Germinal center (tissue), 1 donor: ENCODE measurements at regions not wholly inside any gene's neighbourhood (a gene's known extent, or its start where the extent isn't known, plus 50 kb on each side); places are given as distances from the start of the nearest gene placed in this dataset.

Source experiments
- DNase-seq: peaks from one replicate; pipeline ENCODE4 v3.0.0; 2012; ENCODE audit warnings: mixed read lengths, low spot score

DNA sequence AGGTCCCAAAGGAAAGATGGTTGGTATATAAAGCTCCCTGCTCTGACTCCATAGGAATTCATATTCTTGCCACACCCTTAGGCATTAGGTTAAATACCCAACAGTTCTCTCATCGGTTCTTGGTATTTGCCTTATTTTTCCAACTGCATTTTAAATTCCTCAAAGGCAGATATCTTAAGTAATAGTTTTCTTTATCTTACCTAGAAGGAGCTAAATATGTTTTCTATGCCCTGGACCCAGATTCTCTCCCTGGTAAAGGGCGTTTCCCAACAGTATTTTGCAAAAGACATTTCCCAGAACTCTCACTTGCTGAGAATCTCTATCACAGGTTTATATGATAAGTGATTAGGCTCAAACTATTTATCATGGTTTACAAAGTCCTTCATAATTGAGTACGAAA is 158.6 kb upstream of the BDNF start:
- no peak for DNase-seq

DNA sequence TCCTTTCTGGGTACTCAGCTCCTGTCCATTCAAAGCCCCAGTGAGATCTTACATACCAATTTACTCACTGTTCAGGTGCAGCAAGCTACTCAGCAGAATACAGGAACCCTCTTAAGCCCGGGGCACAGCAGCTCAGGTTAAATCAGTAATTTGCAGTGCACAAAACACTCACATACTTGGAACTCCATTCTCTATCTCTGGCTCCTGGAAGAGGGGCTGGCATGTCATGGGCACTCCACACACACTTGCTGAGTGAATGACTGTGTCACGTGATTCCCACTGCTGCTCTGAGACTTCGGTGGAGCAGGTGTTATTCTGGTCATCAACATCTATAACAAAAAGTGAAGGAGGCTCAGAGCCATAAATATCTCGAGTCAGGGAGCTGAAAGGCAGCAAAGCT is 157.3 kb upstream of the BDNF start:
- DNase-seq: no peak

DNA sequence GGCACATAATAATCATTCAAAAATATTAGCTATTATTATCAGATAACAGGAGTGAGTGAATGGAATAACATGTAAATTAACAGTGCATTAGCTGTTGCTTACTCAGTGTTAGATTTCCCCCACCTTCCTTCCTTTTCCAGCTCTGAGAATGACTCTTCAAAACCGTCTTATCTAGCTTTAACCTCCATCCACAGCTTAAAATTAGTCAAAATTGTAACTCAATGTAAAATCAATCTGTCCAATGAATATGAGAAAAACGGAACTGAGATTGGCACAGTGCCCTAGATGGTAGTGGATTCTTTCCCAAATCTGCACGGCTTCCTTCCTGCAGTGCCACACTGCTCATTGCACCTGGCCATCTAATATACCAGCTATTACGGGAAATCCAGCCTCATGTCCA is 156.8 kb upstream of the BDNF start:
- DNase-seq: no peak

DNA sequence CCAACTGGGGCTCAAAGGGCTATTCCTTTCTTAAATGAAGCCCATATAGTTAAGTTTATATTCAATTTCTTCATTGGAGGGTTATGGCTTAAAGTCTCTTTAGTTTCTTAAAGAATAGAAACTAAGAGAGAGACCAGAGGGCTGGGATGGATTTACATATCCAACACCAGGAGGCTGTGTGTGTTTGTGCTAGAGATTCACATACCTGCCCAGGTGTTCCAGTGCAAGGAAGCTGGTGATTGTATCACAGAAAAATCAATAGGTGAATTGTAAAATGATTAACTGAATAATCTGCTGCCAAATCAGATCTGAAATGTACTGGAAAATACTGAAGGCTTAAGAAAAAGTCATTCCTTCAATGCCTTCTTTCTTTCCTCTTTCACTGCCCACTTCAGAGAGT is 148.2 kb upstream of the BDNF start:
- DNase-seq: no peak

DNA sequence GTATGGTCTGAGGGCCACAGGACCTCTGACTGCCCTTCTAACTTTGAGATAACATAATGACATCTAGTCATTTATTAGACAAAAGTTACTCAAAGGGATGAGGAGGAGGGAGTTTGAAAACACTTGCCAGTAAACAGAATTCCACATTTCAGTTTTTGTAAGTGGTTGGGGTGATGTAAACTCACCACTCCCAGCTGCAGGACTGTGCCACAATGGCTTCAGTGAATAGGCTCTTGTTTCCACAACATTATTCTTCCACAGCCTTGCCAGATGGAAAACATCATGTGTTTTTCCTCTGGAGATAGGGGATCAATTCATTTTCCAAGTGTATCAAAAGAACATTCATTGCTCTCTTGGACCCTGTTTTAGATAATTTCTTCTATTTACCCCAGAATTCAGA is 147.2 kb upstream of the BDNF start:
- DNase-seq: no peak

DNA sequence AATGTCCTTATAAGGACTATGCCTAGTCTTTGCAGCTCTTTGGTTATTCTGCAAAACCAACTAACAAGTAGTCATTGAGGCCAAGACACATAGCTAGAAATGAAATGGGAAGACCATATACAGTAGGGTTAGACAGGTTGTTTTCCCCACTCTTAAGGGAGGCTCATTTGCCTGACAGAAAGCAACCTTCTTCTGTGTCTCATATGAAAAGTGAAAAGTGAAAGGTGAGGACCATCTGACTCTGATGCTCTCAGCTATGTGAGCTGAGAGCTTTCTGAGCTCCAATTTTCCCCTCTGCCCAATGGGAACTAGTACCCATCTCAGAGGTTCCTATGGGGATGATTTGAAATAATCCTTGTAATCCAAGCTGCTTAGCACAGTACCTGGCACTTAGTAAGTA is 142.0 kb upstream of the BDNF start:
- DNase-seq: no peak

DNA sequence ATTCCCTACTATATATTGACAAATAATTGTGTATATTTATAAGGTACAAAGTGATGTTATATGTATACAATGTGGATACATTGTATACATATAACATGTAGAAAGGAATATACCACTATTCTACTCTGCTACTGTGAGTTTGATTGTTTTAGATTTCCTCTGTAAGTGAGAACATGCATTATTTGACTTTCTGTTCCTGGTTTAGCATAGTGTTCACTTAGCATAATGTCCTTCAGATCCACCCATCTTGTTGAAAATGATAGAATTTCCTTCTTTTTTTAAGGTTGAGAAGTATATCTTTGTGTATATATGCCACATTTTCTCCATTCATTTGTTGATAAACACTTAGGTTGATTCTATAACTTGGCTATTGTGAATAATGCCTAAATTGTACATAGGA is 140.8 kb upstream of the BDNF start:
- no peak for DNase-seq

DNA sequence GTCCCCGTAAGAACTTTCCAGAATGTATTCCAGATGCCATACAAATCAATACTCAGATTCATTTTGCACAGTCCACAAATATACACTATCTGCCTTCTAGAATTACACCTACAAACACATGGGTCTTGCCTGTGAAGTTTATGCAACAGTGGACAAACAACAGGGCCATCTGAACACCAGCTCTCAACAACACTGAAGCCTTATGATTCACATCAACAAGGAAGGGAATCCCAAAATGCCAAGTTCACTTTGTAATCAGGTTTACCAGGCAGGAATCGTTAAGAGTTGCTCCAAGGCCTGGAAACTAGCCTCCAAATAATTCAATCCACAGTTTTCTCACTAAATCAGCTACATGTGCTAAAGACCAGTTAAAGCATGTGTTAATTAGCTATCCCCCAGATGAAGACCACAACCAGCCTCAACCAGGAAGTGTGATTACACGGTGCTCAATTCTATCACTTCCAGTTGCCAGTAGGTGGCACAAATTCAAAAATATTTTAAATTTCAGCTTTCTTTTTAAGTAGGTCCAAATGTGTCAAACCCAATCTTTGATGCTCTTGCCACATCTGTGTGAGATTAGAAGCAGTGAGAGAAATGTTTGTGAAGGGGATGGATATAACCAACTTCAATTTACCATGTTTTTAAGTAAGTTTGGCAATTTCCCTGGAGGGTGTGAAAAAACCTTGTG is 139.1 kb upstream of the BDNF start:
- peak; percentile 3 for DNase-seq

DNA sequence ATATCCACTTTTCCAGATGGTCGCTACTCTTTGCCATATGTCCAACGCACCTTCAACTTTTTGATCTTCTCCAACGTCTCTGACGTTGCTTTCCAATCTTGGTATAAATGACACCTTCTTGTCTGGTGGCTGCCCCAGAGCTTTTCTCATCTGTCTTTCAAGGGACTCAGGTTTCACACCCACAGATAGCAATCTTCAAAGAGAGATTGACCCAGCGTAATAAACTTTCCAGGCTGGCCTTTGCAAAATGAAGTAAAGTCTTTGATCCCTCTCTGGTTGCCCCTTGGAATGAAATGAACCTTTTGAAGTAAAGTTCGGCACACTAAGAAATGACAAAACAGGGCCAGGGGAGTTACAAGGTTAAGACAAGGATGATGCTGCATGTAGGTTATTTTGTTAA is 138.4 kb upstream of the BDNF start:
- no peak for DNase-seq

DNA sequence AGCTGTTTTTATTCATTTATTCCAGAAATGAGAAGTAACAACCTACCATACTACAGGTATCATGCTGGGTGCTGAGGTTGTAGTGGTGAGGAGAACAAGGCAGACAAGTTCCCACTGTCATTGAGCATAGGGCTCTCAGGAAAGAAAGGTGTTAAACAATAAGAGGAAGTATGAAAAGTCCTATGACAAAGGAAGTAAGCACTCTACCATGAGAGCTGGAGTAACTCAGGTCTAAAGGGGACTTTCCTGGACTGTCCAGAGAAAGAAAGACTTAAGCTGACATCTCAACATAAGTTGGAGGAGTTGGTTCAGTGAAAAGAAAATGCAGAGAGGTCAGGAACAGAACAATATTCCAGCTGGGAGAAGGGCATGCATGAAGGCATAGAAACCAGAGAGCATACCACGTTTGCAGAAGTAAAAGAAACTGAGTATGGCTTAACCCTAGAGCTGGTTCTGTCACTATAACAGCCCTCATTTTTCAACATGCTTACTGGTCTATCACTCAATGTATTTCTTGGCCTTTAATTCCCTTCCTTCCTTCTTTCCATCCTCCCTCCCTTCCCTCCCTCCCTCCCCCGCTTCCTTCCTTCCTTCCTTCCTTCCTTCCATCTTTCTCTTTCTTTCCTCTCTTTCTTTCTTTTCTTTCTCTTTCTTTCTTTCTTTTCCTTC is 137.8 kb upstream of the BDNF start:
- no peak for DNase-seq

DNA sequence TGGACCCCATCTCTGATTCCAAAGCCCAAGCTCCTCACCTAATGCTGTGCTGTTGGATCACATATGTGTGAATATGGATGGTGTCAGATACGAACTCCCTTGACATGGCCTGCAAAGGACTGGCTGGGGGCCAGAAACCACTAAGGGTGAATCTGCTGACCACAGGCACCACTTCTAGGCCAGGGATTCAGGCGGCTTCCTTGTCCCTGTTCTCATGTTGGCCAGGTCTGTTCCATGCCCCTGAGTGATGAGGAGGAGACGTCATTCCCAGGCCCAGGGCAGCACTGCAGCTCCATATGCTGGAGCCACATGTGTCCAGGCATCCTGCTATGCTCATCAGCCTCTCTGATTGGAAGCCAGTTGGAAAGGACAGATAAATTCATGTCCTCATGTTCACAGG is 130.0 kb upstream of the BDNF start:
- DNase-seq: no peak

DNA sequence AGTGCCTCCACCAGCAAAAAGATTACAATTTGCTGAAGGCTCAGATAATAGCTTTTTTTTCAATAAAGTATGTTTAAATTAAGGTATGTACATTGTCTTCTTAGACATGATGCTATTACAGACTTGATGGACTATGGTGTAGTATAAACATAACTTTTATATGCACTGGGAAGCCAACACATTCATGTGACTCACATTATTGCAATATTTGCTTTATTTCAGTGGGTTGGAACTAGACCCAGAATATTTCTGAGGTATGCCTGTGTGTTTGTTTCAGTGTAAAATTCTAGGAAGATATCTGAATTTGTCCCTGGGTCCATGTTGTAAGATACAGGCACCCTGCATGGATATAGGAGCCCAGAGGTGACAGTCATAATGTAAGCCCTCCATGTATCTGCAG is 120.0 kb upstream of the BDNF start:
- no peak for DNase-seq

DNA sequence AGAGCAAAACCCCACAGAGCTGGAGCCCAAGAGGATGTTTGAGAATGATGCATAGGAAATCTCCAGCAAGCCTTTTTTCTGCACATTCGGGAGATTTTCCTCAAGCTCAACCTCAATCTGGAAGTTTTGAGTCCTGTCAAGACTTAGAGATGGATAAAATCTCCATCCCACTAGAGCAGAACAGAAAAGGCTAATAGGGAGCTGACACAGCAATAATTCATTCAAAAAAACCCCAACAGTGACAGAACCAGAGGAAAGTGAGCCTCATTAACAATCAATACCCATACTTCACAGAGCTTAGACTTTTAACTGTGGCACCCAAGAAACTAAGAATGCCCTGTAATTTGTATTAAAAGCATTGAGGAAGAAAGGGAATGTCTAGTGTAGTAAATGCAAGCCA is 115.9 kb upstream of the BDNF start:
- DNase-seq: no peak

DNA sequence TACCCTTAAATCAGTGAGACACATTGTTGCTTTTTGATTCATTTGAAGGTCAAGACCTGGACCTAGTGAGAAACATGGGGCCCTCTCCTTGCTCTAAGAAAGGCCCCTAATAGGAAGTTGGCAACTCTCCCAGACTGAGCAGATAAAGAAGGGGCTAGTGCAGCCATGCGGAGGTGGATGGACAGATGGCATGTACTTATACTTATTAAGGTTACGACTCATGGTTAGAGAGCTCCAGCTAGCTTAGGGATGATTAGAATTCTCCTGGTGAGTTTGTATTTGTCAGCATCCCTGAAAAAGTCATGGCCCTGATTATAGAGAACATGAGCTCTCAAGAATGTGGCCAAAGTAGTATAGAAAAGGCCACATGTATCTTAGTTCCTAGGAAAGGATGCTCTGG is 112.1 kb upstream of the BDNF start:
- DNase-seq: no peak

DNA sequence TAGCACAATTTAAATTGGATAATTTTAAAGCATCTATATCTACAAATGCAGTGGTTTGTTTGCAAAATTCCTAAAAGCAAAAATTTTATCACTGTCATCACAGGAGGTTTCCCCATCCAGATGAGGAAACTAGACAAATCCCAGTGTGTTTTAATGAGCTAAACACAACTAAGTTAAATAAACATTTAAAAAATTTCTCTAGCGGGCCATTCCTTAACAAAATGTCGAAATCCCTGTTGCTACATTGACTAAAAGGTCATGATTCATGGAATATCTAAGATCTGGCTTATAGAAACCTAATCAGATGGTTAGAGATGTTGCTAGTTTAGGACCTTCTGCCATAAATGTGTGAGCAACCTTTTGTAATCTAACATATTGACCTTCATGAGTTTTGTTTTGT is 107.3 kb upstream of the BDNF start:
- DNase-seq: no peak

DNA sequence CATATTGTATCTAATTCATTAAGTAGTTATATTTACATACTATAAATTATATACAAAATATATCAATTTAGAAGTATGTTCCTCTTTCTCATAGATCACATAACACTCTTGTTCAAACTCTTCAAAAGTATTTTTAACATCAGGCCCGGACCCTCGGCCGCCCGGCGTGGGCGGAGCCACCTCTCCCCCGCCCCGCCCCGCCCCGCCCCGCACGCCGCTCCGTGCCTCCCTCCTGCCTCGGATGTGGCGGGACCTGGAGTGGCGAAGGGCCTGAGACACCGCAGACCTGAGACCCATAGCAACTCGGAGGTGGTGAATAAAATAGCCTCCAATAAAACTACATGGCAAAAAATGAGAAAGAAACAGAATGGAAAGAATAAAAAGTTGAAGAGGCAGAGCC is 105.9 kb upstream of the BDNF start:
- no peak for DNase-seq

DNA sequence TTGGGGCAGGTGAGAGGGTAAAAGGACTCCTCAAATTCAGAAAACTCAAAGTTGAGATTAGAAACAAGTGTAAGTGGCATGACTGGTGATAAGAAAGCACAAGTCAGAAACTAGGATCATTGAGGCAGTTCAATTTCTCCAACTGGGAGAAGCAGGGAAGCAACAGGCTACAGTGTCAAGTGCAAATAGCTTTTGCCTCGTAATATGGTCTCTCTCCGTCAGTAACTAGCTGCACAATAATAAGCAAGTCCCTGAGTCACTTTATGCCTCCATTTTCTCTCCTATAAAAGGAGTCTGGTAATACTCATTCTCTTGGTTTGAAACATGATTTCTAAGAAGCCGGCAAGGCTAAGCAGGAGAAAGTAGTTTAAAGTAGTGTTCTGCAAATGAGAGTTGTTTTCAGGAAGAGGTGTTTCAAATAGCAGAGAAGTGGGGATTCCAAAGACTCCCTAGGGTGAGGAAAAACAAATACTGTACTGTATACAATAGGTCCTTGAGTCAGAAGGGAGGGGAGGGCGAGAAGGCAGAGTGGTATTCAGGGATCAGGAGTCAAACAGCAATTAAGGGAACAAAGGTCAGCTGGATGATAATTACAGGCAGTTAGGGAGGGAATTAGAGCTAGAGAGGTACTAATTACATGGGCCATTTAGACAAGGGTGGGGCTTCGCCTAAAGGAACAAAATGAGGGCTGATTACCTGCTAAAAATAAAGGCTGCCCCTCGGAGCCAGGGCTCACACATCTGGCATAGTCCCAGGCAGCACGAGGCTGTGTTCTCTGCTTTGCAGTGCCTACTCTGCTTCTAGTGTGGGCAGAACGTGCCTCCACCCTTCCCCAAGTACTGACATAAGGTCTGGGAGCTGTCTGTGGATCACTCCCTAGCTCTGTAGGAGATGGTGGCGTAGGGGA is 96.0 kb upstream of the BDNF start:
- no peak for DNase-seq

DNA sequence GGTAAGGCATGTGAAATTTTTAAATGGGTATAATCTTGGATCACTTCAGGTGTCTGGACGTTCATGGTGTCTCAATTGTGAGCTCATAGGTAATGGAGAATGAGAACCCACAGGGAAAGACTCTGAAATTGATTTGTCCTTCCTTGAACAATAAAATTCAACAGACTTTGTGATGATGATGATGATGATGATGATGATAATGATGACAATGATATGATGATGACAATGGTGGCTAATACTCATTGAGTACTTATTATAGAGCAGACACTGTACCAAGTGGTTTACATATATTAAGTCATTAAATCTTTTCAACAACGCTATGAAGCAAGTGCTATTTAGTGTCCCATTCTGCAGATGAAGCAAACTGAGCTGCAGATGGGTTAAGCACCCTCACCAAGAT is 86.6 kb upstream of the BDNF start:
- no peak for DNase-seq

DNA sequence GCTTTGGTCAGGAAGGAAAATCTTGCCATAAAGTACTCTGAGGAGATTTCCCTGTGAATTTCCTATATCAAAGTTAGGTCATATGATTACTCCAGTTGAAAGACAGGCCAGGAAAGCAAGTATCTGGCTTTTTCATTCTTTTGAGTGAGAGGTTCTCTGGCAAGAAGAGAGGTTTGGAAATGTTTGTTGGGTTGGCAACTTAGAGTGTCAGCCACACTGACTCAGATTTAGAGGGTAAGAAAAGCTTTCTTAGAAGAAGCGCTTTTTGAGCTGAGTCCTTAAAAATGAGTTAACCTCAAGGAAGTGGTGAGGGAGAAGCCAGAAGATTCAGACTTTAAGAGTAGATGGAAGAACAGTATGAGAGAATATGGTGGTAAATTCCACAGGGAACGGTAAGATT is 86.1 kb upstream of the BDNF start:
- DNase-seq: no peak

DNA sequence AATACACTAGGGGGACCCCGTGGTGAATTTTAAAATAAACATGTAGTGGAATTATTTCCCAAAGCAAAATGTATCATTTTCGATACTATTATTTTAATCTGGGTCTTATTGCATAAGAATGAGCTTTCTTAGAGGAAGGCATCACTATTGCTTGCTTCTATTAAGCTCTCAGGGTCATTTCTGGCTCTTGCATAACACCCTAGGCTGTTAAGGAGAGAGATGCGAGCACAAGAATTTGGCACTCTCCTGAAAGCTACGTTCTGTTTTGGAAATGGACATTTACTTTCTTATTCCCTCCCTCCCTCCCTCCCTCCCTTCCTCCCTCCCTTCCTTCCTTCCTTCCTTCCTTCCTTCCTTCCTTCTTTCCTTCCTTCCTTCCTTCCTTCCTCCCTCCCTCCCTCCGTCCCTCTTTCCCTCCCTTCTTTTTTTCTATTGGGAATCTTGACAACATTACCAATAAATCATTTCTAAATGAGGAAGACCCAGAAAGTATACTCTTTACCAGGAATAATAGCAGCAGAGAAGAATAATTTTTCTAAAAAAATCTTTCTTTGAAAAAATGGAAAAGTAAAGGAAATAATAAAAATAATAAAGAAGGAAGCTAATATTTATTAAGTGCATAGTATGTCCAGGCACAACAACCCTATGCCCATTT is 83.6 kb upstream of the BDNF start:
- DNase-seq: no peak

DNA sequence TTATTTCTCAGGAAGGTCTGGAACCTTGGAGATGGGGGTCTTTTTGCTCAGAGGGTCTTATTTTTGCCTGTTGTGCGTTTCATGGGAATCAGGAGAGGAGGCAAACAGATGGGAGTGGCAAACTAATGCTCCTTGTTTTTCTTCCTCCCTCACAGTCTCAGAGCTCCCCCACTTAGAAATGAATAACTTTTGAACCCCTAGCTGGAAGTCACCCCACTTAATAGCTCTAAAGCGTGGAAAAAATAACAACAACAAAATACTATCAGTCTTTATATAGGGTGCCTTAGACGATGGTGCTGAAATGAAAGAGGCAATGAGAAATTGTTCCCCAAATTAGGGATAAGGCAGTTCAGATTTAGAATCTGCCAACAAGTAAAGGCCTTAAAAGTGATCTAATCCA is 76.8 kb upstream of the BDNF start:
- no peak for DNase-seq

DNA sequence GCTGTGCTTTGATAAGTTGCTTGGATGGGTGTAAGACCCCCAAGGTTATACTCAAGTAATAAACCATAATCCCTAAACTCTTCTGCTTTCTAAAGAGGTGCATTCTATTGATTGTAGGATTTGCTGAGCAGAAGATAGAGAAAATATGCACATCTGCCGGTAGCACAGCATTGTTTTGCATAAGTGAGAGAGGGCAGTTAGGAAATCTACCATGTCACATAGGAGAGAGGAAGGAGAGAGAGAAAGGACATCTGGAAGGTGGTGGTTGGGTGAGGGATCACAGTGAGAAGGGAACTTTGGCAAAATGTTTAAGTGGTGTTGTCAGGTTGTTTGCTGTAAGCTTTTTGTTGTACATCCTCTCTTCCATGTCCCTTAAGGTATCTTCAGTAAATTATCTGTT is 73.6 kb upstream of the BDNF start:
- no peak for DNase-seq

DNA sequence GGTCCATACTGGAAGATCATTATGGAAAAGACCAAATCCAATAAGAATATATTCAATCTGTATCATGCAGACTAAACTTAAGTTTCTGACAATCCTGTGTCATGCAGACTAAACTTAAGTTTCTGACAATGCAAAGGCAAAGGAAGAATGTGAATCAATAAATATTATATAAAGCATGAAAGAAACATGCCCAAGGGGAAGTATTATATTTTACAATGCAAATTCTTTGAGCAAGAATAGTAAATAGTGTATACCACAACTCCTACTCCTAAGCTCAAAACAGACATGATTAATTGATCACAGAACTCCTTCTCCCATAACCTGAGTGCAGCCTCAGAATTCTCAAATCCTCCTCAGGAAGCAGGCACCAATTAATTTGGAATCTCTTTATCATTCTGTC is 71.3 kb upstream of the BDNF start:
- no peak for DNase-seq
